CD4-positive, CD25-positive, alpha-beta regulatory T cell (primary cell): ENCODE measurements at regions not wholly inside any gene's neighbourhood (a gene's known extent, or its start where the extent isn't known, plus 50 kb on each side); places are given as distances from the start of the nearest gene placed in this dataset.

Source experiments
- ATAC-seq, 2 donors: fragments of 150-1000 bp; cut with Tn5 transposase; one replicate each; pipeline ENCODE4 v1.10.0; 2021; ENCODE audit warnings: low read depth in 2 of 2, moderate number of reproducible peaks in 2 of 2, moderate library complexity in 1 of 2
- DNase-seq, 3 donors: peaks; one replicate each; pipeline versions ENCODE4 v3.0.0 to v3.0.0-alpha.2; 2012 to 2022; ENCODE audit warnings: mixed read lengths in 1 of 3
- H3K27ac ChIP-seq: one replicate; pipeline ENCODE4 v1.7.0; 2013; ENCODE audit warnings: mild to moderate bottlenecking, low read length; ENCODE audit not compliant: insufficient read depth, poor library complexity, severe bottlenecking
- H3K27me3 ChIP-seq: one replicate; pipeline ENCODE4 v1.7.0; 2013; ENCODE audit warnings: low read length; ENCODE audit not compliant: control insufficient read depth, insufficient read depth
- H3K36me3 ChIP-seq: one replicate; pipeline ENCODE4 v1.7.0; 2013; ENCODE audit warnings: mild to moderate bottlenecking, low read length, moderate library complexity; ENCODE audit not compliant: control insufficient read depth, insufficient read depth
- H3K4me1 ChIP-seq: 2 replicates; pipeline ENCODE4 v1.7.0; 2013; ENCODE audit warnings: mild to moderate bottlenecking, low read length; ENCODE audit not compliant: insufficient read depth, control insufficient read depth, poor library complexity, severe bottlenecking
- H3K4me3 ChIP-seq: one replicate; pipeline ENCODE4 v1.7.0; 2013; ENCODE audit warnings: low read depth, mild to moderate bottlenecking, low read length, moderate library complexity
- H3K9me3 ChIP-seq, 2 experiments: 1 replicate in 1 of 2; 2 replicates in 1 of 2; pipeline ENCODE4 v1.7.0; 2013; ENCODE audit warnings: low read length in 2 of 2, mild to moderate bottlenecking in 1 of 2, moderate library complexity in 1 of 2; ENCODE audit not compliant: control insufficient read depth in 2 of 2
- H3K27ac Mint-ChIP-seq, 3 donors: one replicate each; pipeline ENCODE4 v1.8.0; 2020 to 2022; ENCODE audit warnings: mild to moderate bottlenecking in 3 of 3, mixed read lengths in 3 of 3, moderate library complexity in 2 of 3
- H3K27me3 Mint-ChIP-seq: one replicate; pipeline ENCODE4 v1.8.0; 2022; ENCODE audit warnings: mild to moderate bottlenecking, mixed read lengths
- H3K36me3 Mint-ChIP-seq: one replicate; pipeline ENCODE4 v1.8.0; 2020; ENCODE audit warnings: mixed read lengths
- H3K4me1 Mint-ChIP-seq, 4 donors: one replicate each; pipeline ENCODE4 v1.8.0; 2020 to 2022; ENCODE audit warnings: mixed read lengths in 4 of 4, mild to moderate bottlenecking in 1 of 4
- H3K4me3 Mint-ChIP-seq, 4 donors: one replicate each; pipeline ENCODE4 v1.8.0; 2020 to 2022; ENCODE audit warnings: mild to moderate bottlenecking in 4 of 4, mixed read lengths in 4 of 4, moderate library complexity in 3 of 4
- H3K9me3 Mint-ChIP-seq, 7 donors: one replicate each; pipeline ENCODE4 v1.8.0; 2020 to 2022; ENCODE audit warnings: mixed read lengths in 7 of 7, mild to moderate bottlenecking in 3 of 7, moderate library complexity in 2 of 7

GRCh38 chr2:103789381-103790095 is 1027.7 kb downstream of the TMEM182 start:
- no peaks in the 10 kb centered on the region for H3K27me3 ChIP-seq
- H3K36me3 ChIP-seq: no peaks in the 10 kb centered on the region
- H3K4me1 ChIP-seq: no peaks in the 10 kb centered on the region
- ATAC-seq: no peak
- peaks cover 0 to 4% (median 0%) of the 10 kb centered on the region in 7 donors for H3K9me3 Mint-ChIP-seq
- H3K27ac ChIP-seq: no peak overlapping the region
- no peak overlapping the region for H3K4me3 Mint-ChIP-seq
- no peak for DNase-seq
- no peaks in the 10 kb centered on the region for H3K27me3 Mint-ChIP-seq
- no peaks in the 10 kb centered on the region for H3K36me3 Mint-ChIP-seq
- no peak overlapping the region for H3K4me3 ChIP-seq
- H3K27ac Mint-ChIP-seq: no peak overlapping the region
- H3K9me3 ChIP-seq: peaks cover 1 to 4% of the 10 kb centered on the region in 2 experiments
- H3K4me1 Mint-ChIP-seq: no peaks in the 10 kb centered on the region

GRCh38 chr2:103792042-103792441 is 1030.2 kb downstream of the TMEM182 start:
- H3K9me3 Mint-ChIP-seq: peaks cover 2 to 12% (median 5%) of the 10 kb centered on the region in 7 donors
- H3K4me1 Mint-ChIP-seq: no peaks in the 10 kb centered on the region
- no peak overlapping the region for H3K4me3 Mint-ChIP-seq
- no peak overlapping the region for H3K27ac Mint-ChIP-seq
- Histone ChIP-seq H3K9me3 (peaks cover 1 to 4% of the 10 kb centered on the region in 2 experiments), H3K4me3 (no peak overlapping the region), H3K27me3 (no peaks in the 10 kb centered on the region), H3K4me1 (no peaks in the 10 kb centered on the region), H3K36me3 (no peaks in the 10 kb centered on the region), H3K27ac (no peak overlapping the region)
- H3K36me3 Mint-ChIP-seq: no peaks in the 10 kb centered on the region
- ATAC-seq: no peak
- DNase-seq: no peak
- no peaks in the 10 kb centered on the region for H3K27me3 Mint-ChIP-seq

- Mint-ChIP-seq H3K4me3 (no peak overlapping the region), H3K27me3 (no peaks in the 10 kb centered on the region), H3K36me3 (no peaks in the 10 kb centered on the region), H3K27ac (no peak overlapping the region), H3K9me3 (peaks cover 4 to 23% (median 9%) of the 10 kb centered on the region in 7 donors), H3K4me1 (no peaks in the 10 kb centered on the region)
- Histone ChIP-seq H3K27ac (no peak overlapping the region), H3K36me3 (no peaks in the 10 kb centered on the region), H3K9me3 (peaks cover 0 to 7% of the 10 kb centered on the region in 2 experiments), H3K4me1 (no peaks in the 10 kb centered on the region), H3K4me3 (no peak overlapping the region), H3K27me3 (no peaks in the 10 kb centered on the region)
- DNase-seq (no peak), ATAC-seq (no peak)
Measured at GRCh38 chr2:103798291-103798690, 1036.5 kb downstream of the TMEM182 start.

DNA sequence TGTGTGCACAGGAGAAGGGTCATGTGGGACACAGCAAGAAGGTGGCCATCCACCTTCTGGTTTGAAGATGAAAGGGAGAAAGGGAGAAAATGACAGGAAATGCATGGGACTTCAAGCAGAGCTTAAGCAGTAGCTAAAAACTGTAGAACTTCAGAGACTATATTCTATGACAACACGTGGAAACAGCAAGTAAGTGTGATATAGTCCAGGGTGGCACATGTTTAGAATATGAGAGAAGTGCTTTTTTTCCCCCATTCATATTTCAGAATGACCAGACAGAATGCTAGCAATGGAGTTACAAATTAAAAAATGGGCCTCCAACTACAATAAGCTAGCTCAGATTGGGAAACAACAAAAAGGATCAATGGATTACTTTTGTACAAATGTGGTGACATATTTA is 1042.2 kb downstream of the TMEM182 start:
- H3K4me3 ChIP-seq: no peak overlapping the region
- no peak for ATAC-seq
- no peaks in the 10 kb centered on the region for H3K36me3 ChIP-seq
- Mint-ChIP-seq H3K27me3 (no peaks in the 10 kb centered on the region), H3K4me1 (no peaks in the 10 kb centered on the region), H3K36me3 (no peaks in the 10 kb centered on the region), H3K9me3 (peaks cover 0 to 23% (median 6%) of the 10 kb centered on the region in 7 donors), H3K4me3 (no peak overlapping the region), H3K27ac (no peak overlapping the region)
- H3K4me1 ChIP-seq: no peaks in the 10 kb centered on the region
- DNase-seq: no peak
- peaks cover 0 to 7% of the 10 kb centered on the region in 2 experiments for H3K9me3 ChIP-seq
- no peak overlapping the region for H3K27ac ChIP-seq
- no peaks in the 10 kb centered on the region for H3K27me3 ChIP-seq

- Histone ChIP-seq H3K9me3 (peaks cover 0 to 8% of the 10 kb centered on the region in 2 experiments), H3K36me3 (no peaks in the 10 kb centered on the region), H3K4me3 (no peak overlapping the region), H3K4me1 (no peaks in the 10 kb centered on the region), H3K27me3 (no peaks in the 10 kb centered on the region), H3K27ac (no peak overlapping the region)
- no peak overlapping the region for H3K27ac Mint-ChIP-seq
- H3K36me3 Mint-ChIP-seq: no peaks in the 10 kb centered on the region
- H3K9me3 Mint-ChIP-seq: peaks cover 0 to 23% (median 6%) of the 10 kb centered on the region in 7 donors
- no peak overlapping the region for H3K4me3 Mint-ChIP-seq
- DNase-seq: no peak
- H3K27me3 Mint-ChIP-seq: no peaks in the 10 kb centered on the region
- ATAC-seq: no peak
- no peaks in the 10 kb centered on the region for H3K4me1 Mint-ChIP-seq
Measured at GRCh38 chr2:103805746-103806145, 1043.9 kb downstream of the TMEM182 start.

DNA sequence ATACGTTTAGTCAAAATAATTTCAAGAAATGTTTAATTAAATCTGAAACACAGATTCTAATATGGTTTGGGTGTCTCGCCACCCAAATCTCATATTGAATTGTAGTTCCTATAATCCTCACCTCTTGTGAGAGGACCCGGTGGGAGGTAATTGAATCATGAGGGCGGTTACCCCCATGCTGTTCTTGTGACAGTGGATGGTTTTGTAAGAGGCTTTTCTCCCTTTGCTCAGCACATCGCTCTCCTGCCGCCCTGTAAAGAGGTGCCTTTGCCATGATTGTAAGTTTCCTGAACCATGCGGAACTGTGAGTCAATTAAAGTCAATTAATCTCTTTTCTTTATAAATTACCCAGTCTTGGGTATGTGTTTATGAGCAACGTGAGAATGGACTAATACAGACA is 1045.1 kb upstream of the POU3F3 start:
- Histone ChIP-seq H3K36me3 (no peaks in the 10 kb centered on the region), H3K4me3 (no peak overlapping the region), H3K9me3 (peaks cover 1 to 6% of the 10 kb centered on the region in 2 experiments), H3K4me1 (no peaks in the 10 kb centered on the region), H3K27me3 (no peaks in the 10 kb centered on the region), H3K27ac (no peak overlapping the region)
- no peaks in the 10 kb centered on the region for H3K27me3 Mint-ChIP-seq
- H3K36me3 Mint-ChIP-seq: no peaks in the 10 kb centered on the region
- DNase-seq (no peak), ATAC-seq (no peak)
- peaks cover 0 to 13% (median 5%) of the 10 kb centered on the region in 7 donors for H3K9me3 Mint-ChIP-seq
- H3K4me1 Mint-ChIP-seq: no peaks in the 10 kb centered on the region
- no peak overlapping the region for H3K4me3 Mint-ChIP-seq
- no peak overlapping the region for H3K27ac Mint-ChIP-seq

DNA sequence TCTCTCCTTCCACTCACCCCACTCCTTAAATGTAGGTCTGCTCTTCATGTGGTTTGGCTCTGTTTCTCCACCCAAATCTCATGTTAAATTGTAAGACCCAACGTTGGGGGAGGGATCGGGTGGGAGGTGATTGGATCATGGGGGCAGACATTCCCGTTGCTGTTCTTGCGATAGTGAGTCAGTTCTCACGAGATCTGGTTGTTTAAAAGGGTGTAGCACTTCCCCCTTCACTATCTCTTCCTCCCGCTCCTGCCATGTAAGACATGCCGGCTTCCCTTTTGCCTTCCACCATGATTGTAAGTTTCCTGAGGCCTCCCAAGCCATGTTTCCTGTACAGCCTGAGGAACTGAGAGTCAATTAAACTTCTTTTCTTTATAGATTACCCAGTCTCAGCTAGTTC is 1044.5 kb upstream of the POU3F3 start:
- H3K36me3 Mint-ChIP-seq: no peaks in the 10 kb centered on the region
- H3K27me3 Mint-ChIP-seq: no peaks in the 10 kb centered on the region
- Histone ChIP-seq H3K4me1 (no peaks in the 10 kb centered on the region), H3K27ac (no peak overlapping the region), H3K36me3 (no peaks in the 10 kb centered on the region), H3K27me3 (no peaks in the 10 kb centered on the region), H3K9me3 (peaks cover 1 to 6% of the 10 kb centered on the region in 2 experiments), H3K4me3 (no peak overlapping the region)
- H3K9me3 Mint-ChIP-seq: peaks cover 0 to 13% (median 5%) of the 10 kb centered on the region in 7 donors
- H3K27ac Mint-ChIP-seq: peak overlapping the region in 1 of 3 donors; percentile 71
- no peaks in the 10 kb centered on the region for H3K4me1 Mint-ChIP-seq
- no peak overlapping the region for H3K4me3 Mint-ChIP-seq
- ATAC-seq: no peak
- no peak for DNase-seq

- DNase-seq (no peak), ATAC-seq (no peak)
- no peaks in the 10 kb centered on the region for H3K36me3 Mint-ChIP-seq
- Histone ChIP-seq H3K4me3 (no peak overlapping the region), H3K4me1 (no peaks in the 10 kb centered on the region), H3K9me3 (peaks cover 1 to 6% of the 10 kb centered on the region in 2 experiments), H3K27ac (no peak overlapping the region), H3K27me3 (no peaks in the 10 kb centered on the region), H3K36me3 (no peaks in the 10 kb centered on the region)
- no peaks in the 10 kb centered on the region for H3K27me3 Mint-ChIP-seq
- H3K9me3 Mint-ChIP-seq: peaks cover 0 to 12% (median 5%) of the 10 kb centered on the region in 7 donors
- H3K4me1 Mint-ChIP-seq: no peaks in the 10 kb centered on the region
- H3K4me3 Mint-ChIP-seq: no peak overlapping the region
- no peak overlapping the region for H3K27ac Mint-ChIP-seq
Measured at GRCh38 chr2:103809941-103810441, 1043.9 kb upstream of the POU3F3 start.
